HCT116 (cell line): ENCODE measurements at regions not wholly inside any gene's neighbourhood (a gene's known extent, or its start where the extent isn't known, plus 50 kb on each side); places are given as distances from the start of the nearest gene placed in this dataset.

ENCODE experiments used
- ATAC-seq: fragments of 200-7000 bp; cut with Tn5 transposase; 2 replicates; pipeline ENCODE4 v1.9.1; 2020; ENCODE audit warnings: mild to moderate bottlenecking, moderate library complexity
- BruUV-seq: library from RNA; stranded (reverse); fragments of 400-500 nt; replicated peaks from 2 replicates; lab custom pipeline; 2021; lab: Mats Ljungman, UMichigan
- CTCF ChIA-PET: fragments of 300-600 bp; sonication (Branson Sonifier 250); formaldehyde crosslinking; loops from one replicate; lab custom pipeline; 2021; ENCODE audit warnings: antibody characterized with exemption; lab: Charles Lee
- POLR2A ChIA-PET: fragments of 300-600, 350-600 bp; sonication (Branson Sonifier 250); formaldehyde crosslinking; loops from one replicate; lab custom pipeline; 2021; ENCODE audit warnings: antibody characterized with exemption; lab: Charles Lee
- RAD21 ChIA-PET, 2 experiments: fragments of 300-600 bp; sonication (Branson Sonifier 250); formaldehyde crosslinking; loops; one replicate each; lab custom pipeline; 2023; ENCODE audit warnings: low total read pairs in 2 of 2; ENCODE audit not compliant: uncharacterized antibody in 2 of 2, unreplicated experiment in 2 of 2, low non-redundant PET in 1 of 2; lab: Charles Lee
- DNase-seq: peaks from one replicate; pipeline ENCODE4 v3.0.0-alpha.2; 2010; ENCODE audit warnings: low read depth, low spot score
- H2AFZ ChIP-seq: fragments of 200-600 bp; shearing (Covaris generic), sonication (generic); 2 replicates; pipeline ENCODE4 v1.6.1; 2017; ENCODE audit warnings: low read depth, mixed run types, mixed read lengths, antibody characterized with exemption, low read length; ENCODE audit not compliant: poor library complexity, severe bottlenecking
- H3K27ac ChIP-seq: 2 replicates; pipeline ENCODE4 v1.5.1; 2012; ENCODE audit warnings: low read depth, low read length
- H3K27me3 ChIP-seq: fragments of 200-600 bp; sonication (generic); 2 replicates; pipeline ENCODE4 v1.6.1; 2016; ENCODE audit warnings: mixed run types, low read length, mixed read lengths; ENCODE audit not compliant: insufficient read depth
- H3K36me3 ChIP-seq, 2 experiments: fragments of 200-500 bp in 1 of 2; fragments of 200-600 bp in 1 of 2; sonication (Bioruptor generic) in 1 of 2; sonication (generic) in 1 of 2; 2 replicates each; pipeline versions ENCODE4 v1.5.1 to v1.6.1; 2014 to 2016; ENCODE audit warnings: low read length in 2 of 2, inconsistent platforms in 1 of 2, mixed read lengths in 1 of 2, mixed run types in 1 of 2; ENCODE audit not compliant: insufficient read depth in 2 of 2, control insufficient read depth in 1 of 2
- H3K4me1 ChIP-seq, 2 experiments: fragments of 200-600 bp in 1 of 2; sonication (generic) in 1 of 2; 2 replicates each; pipeline versions ENCODE4 v1.5.1 to v1.6.1; 2012 to 2017; ENCODE audit warnings: low read length in 2 of 2, inconsistent platforms in 1 of 2, mild to moderate bottlenecking in 1 of 2, mixed read lengths in 1 of 2, mixed run types in 1 of 2, moderate library complexity in 1 of 2; ENCODE audit not compliant: insufficient read depth in 2 of 2, control insufficient read depth in 1 of 2
- H3K4me2 ChIP-seq: fragments of 200-600 bp; sonication (generic); 2 replicates; pipeline ENCODE4 v1.6.1; 2017; ENCODE audit warnings: mixed run types, low read length, mixed read lengths
- H3K4me3 ChIP-seq, 2 experiments: fragments of 200-600 bp in 1 of 2; sonication (generic) in 1 of 2; replicated peaks in 1 of 2; 2 replicates each; pipeline ENCODE4 v1.5.1; 2011 to 2016; ENCODE audit warnings: low read length in 2 of 2, control low read depth in 1 of 2, low read depth in 1 of 2, mild to moderate bottlenecking in 1 of 2, mixed read lengths in 1 of 2, mixed run types in 1 of 2
- H3K79me2 ChIP-seq: fragments of 200-600 bp; sonication (generic); 2 replicates; pipeline ENCODE4 v1.6.1; 2017; ENCODE audit warnings: mild to moderate bottlenecking, mixed run types, low read length, moderate library complexity, mixed read lengths; ENCODE audit not compliant: insufficient read depth
- H3K9ac ChIP-seq: fragments of 200-600 bp; sonication (generic); 2 replicates; pipeline ENCODE4 v1.6.1; 2016; ENCODE audit warnings: low read length, mixed read lengths
- H3K9me2 ChIP-seq: fragments of 200-600 bp; sonication (generic), shearing (Covaris generic); 2 replicates; pipeline ENCODE4 v1.6.1; 2017; ENCODE audit warnings: mixed run types, mild to moderate bottlenecking, moderate library complexity; ENCODE audit not compliant: insufficient read depth
- H3K9me3 ChIP-seq, 2 experiments: fragments of 200-500 bp in 1 of 2; fragments of 200-600 bp in 1 of 2; sonication (Bioruptor generic) in 1 of 2; sonication (generic) in 1 of 2; 2 replicates each; pipeline ENCODE4 v1.6.1; 2014 to 2017; ENCODE audit warnings: low read length in 2 of 2, mixed read lengths in 2 of 2, inconsistent platforms in 1 of 2, low read depth in 1 of 2, mild to moderate bottlenecking in 1 of 2, mixed run types in 1 of 2, moderate library complexity in 1 of 2; ENCODE audit not compliant: control insufficient read depth in 1 of 2, insufficient read depth in 1 of 2
- H4K20me1 ChIP-seq: fragments of 200-600 bp; sonication (generic), shearing (Covaris generic); 2 replicates; pipeline ENCODE4 v1.6.1; 2017; ENCODE audit warnings: mixed run types, mild to moderate bottlenecking, moderate library complexity; ENCODE audit not compliant: insufficient read depth
- ATF3 ChIP-seq: IDR thresholded peaks from 2 replicates; pipeline ENCODE4 v1.6.1; 2012
- CBX3 ChIP-seq: IDR thresholded peaks from 2 replicates; pipeline ENCODE4 v1.6.1; 2012; ENCODE audit warnings: low read depth
- CTCF ChIP-seq, 3 experiments: fragments of 200-600 bp in 1 of 3; sonication (generic) in 1 of 3; IDR thresholded peaks in 2 of 3; conservative IDR thresholded peaks in 1 of 3; 2 replicates each; pipeline ENCODE4 v1.5.1; 2012 to 2017; ENCODE audit warnings: low read depth in 2 of 3, low read length in 2 of 3, antibody characterized with exemption in 1 of 3, borderline replicate concordance in 1 of 3, control low read depth in 1 of 3, mild to moderate bottlenecking in 1 of 3, mixed read lengths in 1 of 3, mixed run types in 1 of 3, moderate library complexity in 1 of 3; ENCODE audit not compliant: insufficient read depth in 1 of 3
- EZH2 ChIP-seq: fragments of 200-600 bp; sonication (generic); IDR thresholded peaks from 2 replicates; pipeline ENCODE4 v1.6.1; 2017; ENCODE audit warnings: antibody characterized with exemption, mixed run types
- JUND ChIP-seq: IDR thresholded peaks from 2 replicates; pipeline ENCODE4 v1.6.1; 2012
- intact Hi-C: fragments of 100-400 bp; cut with micrococcal nuclease; formaldehyde crosslinking; loops from 2 replicates; pipeline ENCODE4 v1.10.0; 2022

- H4K20me1 ChIP-seq = no peaks in the 10 kb centered on the region
- H2AFZ ChIP-seq = no peak overlapping the region
- ChIA-PET CTCF (no interaction called here), RAD21 (no interaction called here), POLR2A (no interaction called here)
- ATAC-seq (no peak), DNase-seq (no peak)
- TF ChIP-seq ATF3 = no peak
- BruUV-seq = no TSS peak
- H3K79me2 ChIP-seq = no peaks in the 10 kb centered on the region
- H3K9me2 ChIP-seq = no peaks in the 10 kb centered on the region
- no peak overlapping the region for H3K4me3 ChIP-seq
- no peaks in the 10 kb centered on the region for H3K36me3 ChIP-seq
- H3K4me2 ChIP-seq = no peak overlapping the region
- no peak overlapping the region for H3K9ac ChIP-seq
- no peaks in the 10 kb centered on the region for H3K27me3 ChIP-seq
- H3K27ac ChIP-seq = no peak overlapping the region
- no peaks in the 10 kb centered on the region for H3K4me1 ChIP-seq
- intact Hi-C loops = no loop called here
- no peaks in the 10 kb centered on the region for H3K9me3 ChIP-seq
Observed at GRCh38 chr4:153971899-153972298, 183.0 kb upstream of the SFRP2 start.

GRCh38 chr4:153970169-153970568 is 181.3 kb upstream of the SFRP2 start:
- no peak overlapping the region for H3K4me2 ChIP-seq
- no peaks in the 10 kb centered on the region for H3K36me3 ChIP-seq
- H3K79me2 ChIP-seq = no peaks in the 10 kb centered on the region
- no peak overlapping the region for H3K4me3 ChIP-seq
- intact Hi-C loops = no loop called here
- no peaks in the 10 kb centered on the region for H3K9me3 ChIP-seq
- H3K27ac ChIP-seq = no peak overlapping the region
- H4K20me1 ChIP-seq = no peaks in the 10 kb centered on the region; the same call in 1 of the 2 replicates
- H3K9me2 ChIP-seq = no peaks in the 10 kb centered on the region
- ATAC-seq (no peak), DNase-seq (no peak)
- no peak for TF ChIP-seq CBX3
- no peak for TF ChIP-seq CTCF (IDR thresholded peaks at IDR 0.05 in 2 of 3, conservative IDR thresholded peaks at IDR 0.05 in 1 of 3; ENCODE audit: borderline replicate concordance in 1 of 3, insufficient read depth in 1 of 3, low read depth in 2 of 3, low read length in 2 of 3)
- TF ChIP-seq JUND = no peak
- TF ChIP-seq EZH2 = no peak
- no peaks in the 10 kb centered on the region for H3K27me3 ChIP-seq
- ChIA-PET RAD21 (no interaction called here), CTCF (no interaction called here), POLR2A (no interaction called here)
- BruUV-seq = no TSS peak
- H3K4me1 ChIP-seq = no peaks in the 10 kb centered on the region
- H3K9ac ChIP-seq = no peak overlapping the region
- H2AFZ ChIP-seq = no peak overlapping the region
